Mesothelial cell of epicardium (in vitro differentiated cells): ENCODE measurements at regions not wholly inside any gene's neighbourhood (a gene's known extent, or its start where the extent isn't known, plus 50 kb on each side); places are given as distances from the start of the nearest gene placed in this dataset.
"Not testable (repeated sequence)": the region's sequence is repeated elsewhere in the genome, so short reads cannot be mapped to it uniquely, and the experiment has no call there.

Experiments used
- DNase-seq, 2 experiments: peaks; one replicate each; pipeline ENCODE4 v3.0.0; 2021; ENCODE audit warnings: low spot score in 2 of 2; ENCODE audit not compliant: unreplicated experiment in 2 of 2
- H3K27ac Mint-ChIP-seq: 2 replicates; pipeline ENCODE4 v1.8.0; 2021; ENCODE audit warnings: mixed read lengths
- H3K27me3 Mint-ChIP-seq: 2 replicates; pipeline ENCODE4 v1.8.0; 2021; ENCODE audit warnings: low read depth, mixed read lengths
- H3K36me3 Mint-ChIP-seq: 2 replicates; pipeline ENCODE4 v1.8.0; 2021; ENCODE audit warnings: mixed read lengths
- H3K4me1 Mint-ChIP-seq: 2 replicates; pipeline ENCODE4 v1.8.0; 2021; ENCODE audit warnings: mixed read lengths
- H3K4me3 Mint-ChIP-seq: 2 replicates; pipeline ENCODE4 v1.8.0; 2021; ENCODE audit warnings: mild to moderate bottlenecking, moderate library complexity, mixed read lengths
- H3K9me3 Mint-ChIP-seq: 2 replicates; pipeline ENCODE4 v1.8.0; 2021; ENCODE audit warnings: mixed read lengths
- TF ChIP-seq, protein P1 (sequence below): fragments of 200-600 bp; sonication (generic); IDR thresholded peaks from one replicate; pipeline ENCODE4 v1.5.0; 2021; ENCODE audit warnings: antibody characterized with exemption; ENCODE audit not compliant: unreplicated experiment

DNA sequence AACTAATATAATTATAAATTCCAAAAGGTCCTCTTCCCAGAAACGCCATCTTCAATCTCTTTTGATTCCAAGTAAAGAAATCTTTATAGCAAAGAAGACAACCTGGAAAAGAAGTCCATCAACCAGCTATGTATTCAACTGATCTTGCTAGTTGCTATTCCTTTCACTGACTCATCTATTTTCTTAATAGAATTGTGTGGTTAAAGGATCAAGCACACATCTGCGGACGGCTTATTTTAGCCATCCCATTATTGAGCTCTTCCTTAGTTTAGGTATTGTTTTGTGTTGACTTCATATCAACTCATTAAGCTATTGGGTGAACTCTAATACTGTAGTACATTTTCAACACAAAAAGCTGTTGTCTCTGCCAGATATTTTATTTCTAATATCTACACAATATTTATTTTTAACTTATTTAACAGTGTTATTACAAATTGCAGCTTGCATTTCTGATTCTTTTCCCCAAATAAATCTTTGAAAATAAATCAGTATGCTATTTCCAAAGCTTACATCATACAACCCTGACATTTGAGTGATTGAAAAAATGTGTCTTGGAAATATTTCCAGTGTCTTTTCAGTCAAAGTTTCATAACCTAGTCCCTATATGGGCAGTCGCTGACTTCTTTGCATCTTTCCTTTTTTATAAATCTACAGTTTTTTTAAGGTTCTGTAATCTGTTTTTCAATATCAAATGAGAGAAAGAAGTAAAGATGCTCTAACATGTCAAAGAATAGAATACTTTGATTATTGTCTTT, 158.8 kb upstream of the SPRY2 start:
- DNase-seq, result no peak
- TF ChIP-seq, protein P1, sequence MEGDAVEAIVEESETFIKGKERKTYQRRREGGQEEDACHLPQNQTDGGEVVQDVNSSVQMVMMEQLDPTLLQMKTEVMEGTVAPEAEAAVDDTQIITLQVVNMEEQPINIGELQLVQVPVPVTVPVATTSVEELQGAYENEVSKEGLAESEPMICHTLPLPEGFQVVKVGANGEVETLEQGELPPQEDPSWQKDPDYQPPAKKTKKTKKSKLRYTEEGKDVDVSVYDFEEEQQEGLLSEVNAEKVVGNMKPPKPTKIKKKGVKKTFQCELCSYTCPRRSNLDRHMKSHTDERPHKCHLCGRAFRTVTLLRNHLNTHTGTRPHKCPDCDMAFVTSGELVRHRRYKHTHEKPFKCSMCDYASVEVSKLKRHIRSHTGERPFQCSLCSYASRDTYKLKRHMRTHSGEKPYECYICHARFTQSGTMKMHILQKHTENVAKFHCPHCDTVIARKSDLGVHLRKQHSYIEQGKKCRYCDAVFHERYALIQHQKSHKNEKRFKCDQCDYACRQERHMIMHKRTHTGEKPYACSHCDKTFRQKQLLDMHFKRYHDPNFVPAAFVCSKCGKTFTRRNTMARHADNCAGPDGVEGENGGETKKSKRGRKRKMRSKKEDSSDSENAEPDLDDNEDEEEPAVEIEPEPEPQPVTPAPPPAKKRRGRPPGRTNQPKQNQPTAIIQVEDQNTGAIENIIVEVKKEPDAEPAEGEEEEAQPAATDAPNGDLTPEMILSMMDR, result no peak
- Mint-ChIP-seq H3K27me3 (no peaks in the 10 kb centered on the region), H3K27ac (no peak overlapping the region), H3K9me3 (peaks cover 4% of the 10 kb centered on the region), H3K4me3 (no peak overlapping the region), H3K4me1 (peaks cover 3% of the 10 kb centered on the region), H3K36me3 (no peaks in the 10 kb centered on the region)

DNA sequence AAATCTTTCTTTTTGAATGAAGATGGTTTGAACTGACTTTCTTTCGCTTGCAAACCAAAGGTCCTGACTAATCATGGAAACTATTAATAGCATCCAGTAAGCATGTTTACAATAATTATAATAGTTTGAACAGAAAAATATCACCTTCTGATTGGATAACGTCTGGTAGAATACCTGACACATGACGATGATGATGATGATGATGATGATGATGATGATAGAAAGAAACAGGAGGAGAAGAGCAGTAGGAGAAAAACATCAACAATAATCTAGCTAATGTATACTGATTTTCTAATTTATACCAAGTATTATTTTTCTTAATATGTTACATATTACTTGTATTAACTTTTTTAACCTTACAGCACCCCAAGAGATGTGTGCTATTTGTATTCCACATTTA, 157.5 kb upstream of the SPRY2 start:
- peaks cover 3% of the 10 kb centered on the region for H3K9me3 Mint-ChIP-seq
- H3K4me1 Mint-ChIP-seq, result peaks cover 3% of the 10 kb centered on the region
- H3K4me3 Mint-ChIP-seq, result no peak overlapping the region
- no peak overlapping the region for H3K27ac Mint-ChIP-seq
- H3K27me3 Mint-ChIP-seq, result no peaks in the 10 kb centered on the region
- TF ChIP-seq, protein P1, result no peak
- no peak for DNase-seq
- no peaks in the 10 kb centered on the region for H3K36me3 Mint-ChIP-seq

DNA sequence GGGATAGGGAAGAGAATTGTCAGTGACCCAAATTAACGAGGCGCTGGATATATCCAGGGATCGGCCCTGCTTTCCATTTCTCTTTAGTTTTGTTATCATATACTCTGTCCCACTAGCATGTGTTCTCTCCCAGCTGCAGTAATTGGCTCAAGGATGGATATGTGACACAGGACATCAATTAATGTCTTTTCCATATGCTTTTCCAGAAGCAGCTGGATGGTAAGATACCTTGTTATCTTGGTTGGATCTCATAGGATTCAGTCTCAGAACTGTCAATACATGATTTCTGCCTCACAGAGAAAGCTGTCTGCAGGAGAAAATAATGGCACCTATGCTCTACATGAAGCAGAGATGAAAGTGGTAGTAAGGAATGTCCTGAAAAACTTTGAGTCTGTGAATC, 157.1 kb upstream of the SPRY2 start:
- no peak for DNase-seq
- Mint-ChIP-seq H3K27ac (no peak overlapping the region), H3K27me3 (no peaks in the 10 kb centered on the region), H3K36me3 (no peaks in the 10 kb centered on the region), H3K4me3 (no peak overlapping the region), H3K9me3 (peaks cover 3% of the 10 kb centered on the region), H3K4me1 (peaks cover 3% of the 10 kb centered on the region)
- TF ChIP-seq, protein P1, result no peak

DNA sequence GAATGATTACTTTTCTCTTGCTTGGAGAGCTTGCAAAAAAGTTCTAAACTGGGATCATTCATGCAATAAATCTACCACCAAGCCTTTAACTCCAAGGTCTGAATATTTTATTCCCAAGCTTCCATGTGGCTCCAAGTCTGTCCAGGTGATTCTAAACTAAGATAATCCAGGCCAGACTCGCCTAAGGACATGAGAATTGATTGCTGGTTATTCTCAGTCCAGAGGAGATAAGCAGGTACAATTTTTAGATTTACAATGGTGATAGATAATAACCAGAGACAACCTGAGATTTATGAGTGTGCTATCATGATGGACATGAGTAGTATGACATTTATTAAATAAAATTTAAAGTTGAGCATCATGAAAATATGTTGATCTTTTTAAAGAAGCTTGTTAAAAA, 156.5 kb upstream of the SPRY2 start:
- DNase-seq, result no peak
- TF ChIP-seq, protein P1, result no peak
- Mint-ChIP-seq H3K9me3 (peaks cover 3% of the 10 kb centered on the region), H3K36me3 (no peaks in the 10 kb centered on the region), H3K27me3 (no peaks in the 10 kb centered on the region), H3K4me1 (peaks cover 3% of the 10 kb centered on the region), H3K4me3 (no peak overlapping the region), H3K27ac (no peak overlapping the region)

DNA sequence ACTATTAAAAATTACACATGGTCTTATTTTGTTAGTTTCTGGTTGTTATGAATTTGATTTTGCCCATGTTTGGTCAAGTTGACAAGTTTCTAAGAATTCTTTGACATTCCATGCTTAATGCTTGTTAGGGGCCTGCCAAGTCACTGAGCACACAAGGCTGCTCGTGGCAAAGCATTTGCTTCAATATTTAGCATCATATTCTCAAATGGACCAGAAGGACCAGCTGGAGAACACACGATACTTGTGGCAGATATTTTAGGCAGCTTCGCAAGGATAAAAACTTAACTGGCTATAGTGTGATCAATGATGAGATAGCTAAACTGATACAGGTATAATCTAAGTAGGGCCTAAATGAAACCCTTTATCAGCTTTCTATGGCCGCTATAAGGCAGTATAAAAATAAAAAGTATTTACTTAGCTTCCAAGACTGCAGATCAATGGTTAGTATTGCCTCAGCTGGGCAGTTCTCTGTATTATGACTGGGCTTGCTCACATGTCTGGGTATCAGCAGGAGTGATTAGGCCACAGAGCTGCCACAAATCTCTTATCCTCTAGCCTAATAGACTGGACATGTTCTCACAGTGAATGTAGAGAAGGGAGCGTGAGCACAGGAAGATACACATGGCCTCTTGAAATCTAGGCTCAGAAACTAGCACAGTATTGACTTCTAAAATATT, 155.9 kb upstream of the SPRY2 start:
- no peak overlapping the region for H3K27ac Mint-ChIP-seq
- no peaks in the 10 kb centered on the region for H3K36me3 Mint-ChIP-seq
- H3K4me3 Mint-ChIP-seq, result no peak overlapping the region
- H3K9me3 Mint-ChIP-seq, result peaks cover 3% of the 10 kb centered on the region
- peaks cover 3% of the 10 kb centered on the region for H3K4me1 Mint-ChIP-seq
- H3K27me3 Mint-ChIP-seq, result no peaks in the 10 kb centered on the region
- no peak for DNase-seq
- TF ChIP-seq, protein P1, result no peak

DNA sequence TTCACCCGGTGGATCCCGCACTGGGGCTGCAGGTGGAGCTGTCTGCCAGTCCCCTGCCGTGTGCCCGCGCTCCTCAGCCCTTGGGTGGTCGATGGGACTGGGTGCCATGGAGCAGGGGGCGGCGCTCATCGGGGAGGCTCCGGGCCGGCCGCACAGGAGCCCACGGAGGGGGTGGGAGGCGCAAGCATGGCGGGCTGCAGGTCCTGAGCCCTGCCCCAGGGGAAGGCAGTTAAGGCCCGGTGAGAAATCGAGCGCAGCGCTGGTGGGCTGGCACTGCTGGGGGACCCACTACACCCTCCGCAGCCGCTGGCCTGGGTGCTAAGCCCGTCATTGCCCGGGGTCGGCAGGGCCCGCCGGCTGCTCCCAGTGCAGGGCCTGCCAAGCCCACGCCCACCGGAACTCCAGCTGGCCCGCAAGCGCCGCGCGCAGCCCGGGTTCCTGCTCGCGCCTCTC, 149.6 kb upstream of the SPRY2 start:
- not testable (repeated sequence) for H3K27ac Mint-ChIP-seq, H3K36me3 Mint-ChIP-seq, H3K4me1 Mint-ChIP-seq, H3K27me3 Mint-ChIP-seq, DNase-seq, H3K4me3 Mint-ChIP-seq, H3K9me3 Mint-ChIP-seq
